Heart left ventricle (tissue), 13 donors: ENCODE measurements at regions not wholly inside any gene's neighbourhood (a gene's known extent, or its start where the extent isn't known, plus 50 kb on each side); places are given as distances from the start of the nearest gene placed in this dataset.

ENCODE experiments used
- CTCF ChIP-seq, 12 donors: fragments of 200-600 bp; sonication (generic) in 4 of 12; IDR thresholded peaks; one replicate each; pipeline versions ENCODE4 v1.5.0 to v1.8.0; 2018 to 2022; ENCODE audit warnings: antibody characterized with exemption in 12 of 12, mild to moderate bottlenecking in 5 of 12
- POLR2A ChIP-seq, 2 donors: fragments of 450-650 bp; IDR thresholded peaks; one replicate each; pipeline ENCODE4 v1.6.1; 2017; ENCODE audit warnings: antibody characterized with exemption in 2 of 2, mild to moderate bottlenecking in 2 of 2, moderate library complexity in 2 of 2
- donor health status: ischemic (EF 13 %, LVEDD 7.1; RV severe dilation, severe dysfunction).
- donor health status: DM: no; HTN: yes; CAD: no.
- donor health status: DM: no; HTN: no; CAD: no.
- donor health status: ischemic (EF 25% LVEDD 6.9; RV normal size, moderate dysfunction).
- donor health status: ischemic (EF 25% LVEDD 5.7; RV mildly dilated, moderate dysfunction).
- donor health status: ischemic (EF 35%, LVEDD 5.7; RV mildly dilated, moderate dysfunction).
- donor health status: nonischemic (EF 11% LVEDD 7.7; RV severe dilation, severe dysfunction).
- donor health status: DM: yes; HTN: yes; CAD: no.
- donor health status: PGD.
- donor health status: ischemic (EF 29% LVEDD 5.4; RV normal size, mild dysfunction).
- donor health status: nonischemic (EF 23%, LVEDD 6.1; RV moderate dilation, normal function).

GRCh38 chr16:66269617-66270332, 96.7 kb upstream of the CDH5 start:
- TF ChIP-seq CTCF (IDR thresholded peaks at IDR 0.05) (no peak), POLR2A (IDR thresholded peaks at IDR 0.05) (no peak)
